ENCODE measurements at regions not wholly inside any gene's neighbourhood (a gene's known extent, or its start where the extent isn't known, plus 50 kb on each side); places are given as distances from the start of the nearest gene placed in this dataset.
A peak's percentile ranks its signal among the peaks of the same experiment; 100 is the strongest.

GRCh38 chr15:70427167-70428120 is 329.7 kb upstream of the TLE3 start:
- Histone ChIP-seq H3K27me3 (no peaks in the 10 kb centered on the region), H3K36me3 (no peaks in the 10 kb centered on the region), H3K9me3 (no peaks in the 10 kb centered on the region), H3K4me1 (no peaks in the 10 kb centered on the region), H3K4me3 (no peak overlapping the region), H3K27ac (no peak overlapping the region)
- DNase-seq (ENCODE audit: low spot score in 2 of 2): peak in 1 of 2 donors; percentile 33
- TF ChIP-seq POLR2AphosphoS5 (IDR thresholded peaks at IDR 0.05) (no peak), POLR2A (IDR thresholded peaks at IDR 0.05) (no peak)
- TF ChIP-seq, protein P1, sequence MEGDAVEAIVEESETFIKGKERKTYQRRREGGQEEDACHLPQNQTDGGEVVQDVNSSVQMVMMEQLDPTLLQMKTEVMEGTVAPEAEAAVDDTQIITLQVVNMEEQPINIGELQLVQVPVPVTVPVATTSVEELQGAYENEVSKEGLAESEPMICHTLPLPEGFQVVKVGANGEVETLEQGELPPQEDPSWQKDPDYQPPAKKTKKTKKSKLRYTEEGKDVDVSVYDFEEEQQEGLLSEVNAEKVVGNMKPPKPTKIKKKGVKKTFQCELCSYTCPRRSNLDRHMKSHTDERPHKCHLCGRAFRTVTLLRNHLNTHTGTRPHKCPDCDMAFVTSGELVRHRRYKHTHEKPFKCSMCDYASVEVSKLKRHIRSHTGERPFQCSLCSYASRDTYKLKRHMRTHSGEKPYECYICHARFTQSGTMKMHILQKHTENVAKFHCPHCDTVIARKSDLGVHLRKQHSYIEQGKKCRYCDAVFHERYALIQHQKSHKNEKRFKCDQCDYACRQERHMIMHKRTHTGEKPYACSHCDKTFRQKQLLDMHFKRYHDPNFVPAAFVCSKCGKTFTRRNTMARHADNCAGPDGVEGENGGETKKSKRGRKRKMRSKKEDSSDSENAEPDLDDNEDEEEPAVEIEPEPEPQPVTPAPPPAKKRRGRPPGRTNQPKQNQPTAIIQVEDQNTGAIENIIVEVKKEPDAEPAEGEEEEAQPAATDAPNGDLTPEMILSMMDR (IDR thresholded peaks at IDR 0.05): peak in 1 of 3 donors; percentile 8
- intact Hi-C loops (cut with DNase I; ENCODE audit: low total_unique reads): no loop called here

- Histone ChIP-seq H3K4me3 (no peak overlapping the region), H3K9me3 (no peaks in the 10 kb centered on the region), H3K36me3 (no peaks in the 10 kb centered on the region), H3K27ac (no peak overlapping the region), H3K27me3 (no peaks in the 10 kb centered on the region), H3K4me1 (no peaks in the 10 kb centered on the region)
- intact Hi-C loops (cut with DNase I; ENCODE audit: low total_unique reads): no loop called here
- TF ChIP-seq POLR2AphosphoS5 (IDR thresholded peaks at IDR 0.05): no peak
- TF ChIP-seq, protein P1 (IDR thresholded peaks at IDR 0.05): no peak
- TF ChIP-seq POLR2A (IDR thresholded peaks at IDR 0.05): no peak
- DNase-seq (ENCODE audit: low spot score in 2 of 2): peak in 1 of 2 donors; percentile 25
Observed at GRCh38 chr15:70426096-70426821, 328.5 kb upstream of the TLE3 start.

DNA sequence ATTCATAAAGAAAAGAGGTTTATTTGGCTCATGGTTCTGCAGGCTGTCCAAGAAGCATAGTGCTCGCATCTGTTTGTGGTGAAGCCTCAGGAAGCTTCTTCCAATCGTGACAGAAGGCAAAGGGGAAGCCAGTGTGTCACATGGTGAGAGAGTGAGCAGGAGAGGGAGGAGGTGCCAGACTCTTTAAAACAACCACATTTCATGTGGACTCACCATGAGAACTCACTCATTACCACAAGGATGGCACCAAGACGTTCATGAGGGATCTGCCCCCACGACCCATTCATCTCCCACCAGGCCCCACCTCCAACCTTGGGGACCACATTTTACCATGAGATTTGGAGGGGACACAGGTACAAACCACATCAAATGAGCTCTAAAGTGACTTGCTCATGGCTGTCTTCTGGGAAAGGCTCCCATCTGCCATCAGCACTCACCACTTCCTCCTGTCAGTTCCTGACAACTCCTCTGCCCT is 327.3 kb upstream of the TLE3 start:
- intact Hi-C loops (cut with DNase I; ENCODE audit: low total_unique reads): no loop called here
- no peak overlapping the region for H3K4me3 ChIP-seq
- no peak for DNase-seq (ENCODE audit: low spot score in 2 of 2)
- no peak for TF ChIP-seq POLR2AphosphoS5 (IDR thresholded peaks at IDR 0.05)
- TF ChIP-seq, protein P1 (IDR thresholded peaks at IDR 0.05): no peak
- no peak for TF ChIP-seq POLR2A (IDR thresholded peaks at IDR 0.05)
- no peaks in the 10 kb centered on the region for H3K9me3 ChIP-seq
- no peak overlapping the region for H3K27ac ChIP-seq
- no peaks in the 10 kb centered on the region for H3K36me3 ChIP-seq
- no peaks in the 10 kb centered on the region for H3K4me1 ChIP-seq
- H3K27me3 ChIP-seq: no peaks in the 10 kb centered on the region

- TF ChIP-seq, protein P1 (IDR thresholded peaks at IDR 0.05): no peak
- TF ChIP-seq POLR2A (IDR thresholded peaks at IDR 0.05) (no peak), POLR2AphosphoS5 (IDR thresholded peaks at IDR 0.05) (no peak)
- intact Hi-C loops (cut with DNase I; ENCODE audit: low total_unique reads): no loop called here
- H3K27ac ChIP-seq: no peak overlapping the region
Observed at GRCh38 chr15:70423267-70423666, 325.6 kb upstream of the TLE3 start.

GRCh38 chr15:70422342-70422741 is 324.6 kb upstream of the TLE3 start:
- DNase-seq (ENCODE audit: low spot score in 2 of 2): no peak
- Histone ChIP-seq H3K4me1 (no peaks in the 10 kb centered on the region), H3K9me3 (no peaks in the 10 kb centered on the region), H3K36me3 (no peaks in the 10 kb centered on the region), H3K27me3 (no peaks in the 10 kb centered on the region), H3K27ac (no peak overlapping the region), H3K4me3 (no peak overlapping the region)
- TF ChIP-seq POLR2A (IDR thresholded peaks at IDR 0.05) (no peak), POLR2AphosphoS5 (IDR thresholded peaks at IDR 0.05) (no peak)
- TF ChIP-seq, protein P1 (IDR thresholded peaks at IDR 0.05): no peak
- intact Hi-C loops (cut with DNase I; ENCODE audit: low total_unique reads): no loop called here

More at GRCh38 chr15:70423267-70423666, 325.6 kb upstream of the TLE3 start:
- DNase-seq (ENCODE audit: low spot score in 2 of 2): no peak
- no peaks in the 10 kb centered on the region for H3K9me3 ChIP-seq
- no peaks in the 10 kb centered on the region for H3K4me1 ChIP-seq
- no peak overlapping the region for H3K4me3 ChIP-seq
- H3K36me3 ChIP-seq: no peaks in the 10 kb centered on the region
- H3K27me3 ChIP-seq: no peaks in the 10 kb centered on the region
